HG02798 (cell line): ENCODE measurements at regions not wholly inside any gene's neighbourhood (a gene's known extent, or its start where the extent isn't known, plus 50 kb on each side); places are given as distances from the start of the nearest gene placed in this dataset.
A peak's percentile ranks its signal among the peaks of the same experiment; 100 is the strongest.

Experiments used
- ATAC-seq: cut with Tn5 transposase; IDR thresholded peaks from one replicate; pipeline ENCODE4 v1.9.1; 2021; ENCODE audit warnings: mild to moderate bottlenecking; ENCODE audit not compliant: unreplicated experiment, poor library complexity

DNA sequence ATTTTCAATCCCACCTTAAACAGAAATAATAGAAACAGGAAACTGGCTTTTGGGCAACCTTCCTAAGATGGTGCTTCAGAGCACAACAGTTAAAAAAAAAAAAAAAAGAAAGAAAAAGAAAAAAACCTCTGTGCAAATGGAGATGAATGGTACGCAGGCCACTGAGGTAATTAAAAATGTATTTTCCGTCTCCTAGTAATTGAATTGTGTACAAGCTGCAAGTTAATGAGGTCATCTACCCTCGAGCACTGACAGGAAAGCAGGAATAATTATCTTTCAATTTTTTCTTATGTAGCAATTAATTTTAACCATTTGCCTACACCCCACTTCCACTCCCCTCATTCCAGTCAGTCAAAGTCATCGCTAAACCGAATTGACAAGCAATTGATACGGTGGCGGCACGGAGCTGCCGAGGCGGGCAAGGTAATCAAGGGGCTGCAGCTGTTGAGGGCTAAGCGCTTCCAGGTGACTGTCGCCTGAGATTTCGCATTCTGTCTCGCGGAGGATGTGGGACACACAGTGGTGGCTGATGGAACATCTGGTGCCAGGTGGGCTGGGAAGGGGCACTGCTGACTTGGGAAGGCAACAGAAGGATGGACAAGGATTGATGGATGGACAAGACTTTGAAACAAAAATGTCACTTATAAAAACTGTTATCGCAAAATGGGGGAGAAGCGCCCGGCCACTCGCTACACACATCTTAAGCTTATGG is 109.4 kb downstream of the RCN1 start:
- ATAC-seq, result no peak

- ATAC-seq, result no peak
Measured at GRCh38 chr11:32204751-32205150, 113.9 kb downstream of the RCN1 start.

DNA sequence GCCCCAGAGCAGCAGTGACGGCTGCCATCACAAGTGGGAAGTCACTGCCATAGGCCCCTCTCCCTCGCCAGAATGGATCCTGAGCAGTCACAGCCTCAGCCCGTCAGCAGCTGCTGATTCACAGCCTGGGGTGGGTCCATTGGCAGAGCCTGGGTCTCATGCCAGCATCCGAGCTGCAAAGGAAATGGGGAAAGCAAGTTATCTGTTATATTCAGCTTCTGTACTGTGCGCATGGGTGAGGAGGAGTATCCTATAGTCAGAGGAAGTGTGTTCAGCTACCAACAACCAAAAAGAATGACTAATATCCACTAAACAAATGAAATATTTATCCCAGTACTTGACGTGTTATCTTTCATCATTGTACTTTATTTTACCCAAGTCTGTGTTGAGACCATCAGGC is 119.7 kb downstream of the RCN1 start:
- ATAC-seq, result no peak

- no peak for ATAC-seq
Measured at GRCh38 chr11:32213223-32213622, 122.3 kb downstream of the RCN1 start.

DNA sequence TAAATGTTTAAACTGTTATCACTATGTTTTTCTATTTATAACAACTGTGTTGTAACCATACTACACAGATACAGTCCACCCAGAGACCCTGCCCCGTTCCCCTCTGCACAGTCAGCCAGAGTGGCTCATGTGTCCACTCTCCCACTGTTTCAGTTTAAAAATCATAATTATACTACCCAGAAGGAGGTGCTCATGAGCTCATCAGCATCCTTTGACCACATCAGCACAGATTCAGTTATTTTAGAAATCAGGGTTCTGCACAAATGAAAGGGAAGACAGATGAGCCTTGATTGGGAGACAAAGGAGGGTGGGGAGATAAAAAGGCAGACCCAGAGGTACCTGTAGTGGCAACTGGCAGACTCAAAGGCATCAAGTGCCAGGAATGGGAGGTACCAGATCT is 124.3 kb downstream of the RCN1 start:
- no peak for ATAC-seq

DNA sequence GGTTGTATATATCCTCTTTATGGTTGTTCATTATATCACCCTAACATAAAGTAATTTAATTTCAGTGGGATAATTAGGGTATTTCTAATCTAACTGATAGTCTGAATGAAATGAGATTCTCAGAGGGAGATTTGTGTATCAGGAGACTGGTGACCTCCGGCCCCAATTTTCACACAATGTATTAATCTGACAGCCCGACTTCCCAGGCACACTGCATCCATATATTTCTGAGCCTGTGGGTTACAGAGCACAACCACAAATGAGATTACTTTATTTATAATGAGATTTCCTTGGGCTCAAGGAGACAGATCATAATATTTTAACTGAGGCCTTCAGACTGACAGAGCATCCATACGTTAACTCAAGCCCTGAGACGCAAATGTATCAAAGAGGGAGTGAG is 125.9 kb downstream of the RCN1 start:
- no peak for ATAC-seq

- no peak for ATAC-seq
Measured at GRCh38 chr11:32219320-32219719, 128.4 kb downstream of the RCN1 start.

- no peak for ATAC-seq
Measured at GRCh38 chr11:32221476-32222032, 130.7 kb downstream of the RCN1 start.

DNA sequence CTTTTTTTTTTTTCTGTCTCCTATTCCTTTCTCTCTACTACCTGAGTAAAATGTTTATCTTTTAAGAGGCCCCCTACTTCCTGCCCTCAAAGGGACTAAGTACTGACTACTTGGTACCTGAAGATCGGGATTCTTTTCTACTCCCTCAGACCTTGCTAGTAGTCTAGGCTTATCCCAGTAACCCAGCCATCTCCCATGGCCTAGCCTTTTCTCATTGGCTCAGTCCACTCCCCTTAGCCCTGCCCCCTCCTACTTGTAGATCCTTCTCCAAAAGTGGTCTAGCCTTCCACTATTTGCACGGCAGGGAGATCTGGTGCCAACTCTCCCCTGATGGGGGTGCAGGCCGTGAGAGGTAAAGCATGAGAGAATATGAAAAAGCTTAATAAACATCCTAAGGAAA is 133.7 kb downstream of the RCN1 start:
- ATAC-seq, result no peak

GRCh38 chr11:32225571-32226285 is 134.9 kb downstream of the RCN1 start:
- no peak for ATAC-seq

DNA sequence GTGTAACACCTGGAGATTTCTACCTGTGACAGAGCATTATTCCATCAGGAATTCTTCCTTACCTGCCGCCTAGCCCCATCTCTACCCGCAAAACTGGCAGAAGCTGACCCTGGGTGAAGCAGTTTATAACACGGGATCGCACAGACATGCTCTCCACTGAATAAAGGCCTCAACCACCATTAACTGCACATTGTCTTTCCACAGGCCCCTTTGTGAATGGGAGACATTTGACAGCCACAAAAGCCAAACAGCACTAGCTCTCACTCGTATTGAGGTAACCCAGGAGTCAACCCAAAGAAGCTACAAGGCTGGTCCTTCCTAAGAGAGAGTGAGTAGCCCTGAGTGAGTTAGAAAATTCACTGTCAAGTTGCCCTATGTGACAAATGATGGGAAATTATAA is 135.6 kb downstream of the RCN1 start:
- no peak for ATAC-seq

DNA sequence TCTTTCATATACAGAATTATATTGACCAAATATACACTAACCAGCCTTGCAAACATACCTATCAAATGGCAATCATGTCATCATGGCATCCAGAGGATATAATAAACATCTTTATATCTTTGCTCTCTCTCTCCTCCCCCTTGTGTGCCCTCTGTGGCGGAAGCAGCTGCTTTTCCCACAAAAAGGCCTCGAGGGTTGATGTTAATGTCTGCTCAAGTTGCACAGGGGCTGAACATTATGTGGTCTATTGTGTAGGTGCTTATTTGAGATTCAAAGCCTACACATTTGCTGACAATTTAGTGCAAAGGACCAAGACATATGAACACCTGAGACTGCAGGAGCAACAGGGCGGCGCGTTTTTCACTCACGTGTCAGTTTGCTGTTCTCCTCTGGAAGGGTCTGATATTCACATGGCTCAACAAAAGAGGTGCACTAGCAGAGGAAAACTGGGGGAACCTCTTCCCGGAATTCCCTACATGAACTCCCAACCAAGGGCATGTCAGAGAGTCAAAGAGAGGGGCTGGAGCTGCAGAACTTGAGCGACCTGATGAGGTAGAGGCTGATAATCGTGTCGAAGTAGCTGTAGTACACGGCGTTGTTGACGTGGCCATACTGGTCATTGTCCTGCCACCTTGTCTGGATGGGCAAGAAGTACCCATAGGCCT is 138.8 kb downstream of the RCN1 start:
- ATAC-seq, result no peak

DNA sequence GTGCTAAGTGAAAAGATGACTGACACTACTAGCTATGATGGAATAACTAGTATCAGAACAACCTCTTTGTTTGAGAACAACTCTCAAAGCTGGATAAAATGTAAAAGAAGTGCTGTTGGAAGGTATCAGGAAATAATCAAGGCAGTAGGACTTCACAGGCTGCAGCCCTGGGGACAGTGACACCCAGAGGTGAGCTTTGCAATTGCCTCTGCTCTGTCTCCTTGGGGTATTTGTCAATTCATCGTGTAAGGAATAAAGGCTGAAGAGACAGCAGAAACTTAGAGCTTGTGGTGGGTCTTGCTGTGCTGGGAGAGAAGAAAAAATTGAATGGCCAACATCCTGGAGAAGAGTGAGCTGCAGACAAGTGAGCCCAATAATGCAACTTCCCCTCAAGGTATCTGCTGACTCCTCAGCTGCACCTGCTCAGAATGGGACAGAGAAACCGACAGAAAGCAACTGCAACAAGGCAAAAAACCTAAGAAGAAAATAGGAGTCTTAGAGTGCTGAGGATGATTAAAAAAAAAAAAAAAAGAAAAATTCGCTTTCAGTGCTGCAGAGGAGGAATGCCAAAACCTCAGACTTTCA is 141.1 kb downstream of the RCN1 start:
- ATAC-seq, result peak; percentile 84

- ATAC-seq, result no peak
Measured at GRCh38 chr11:32232516-32232915, 141.6 kb downstream of the RCN1 start.

- no peak for ATAC-seq
Measured at GRCh38 chr11:32233276-32233675, 142.4 kb downstream of the RCN1 start.

GRCh38 chr11:32233928-32234327 is 143.1 kb downstream of the RCN1 start:
- no peak for ATAC-seq

GRCh38 chr11:32244453-32244852 is 153.6 kb downstream of the RCN1 start:
- ATAC-seq, result no peak

DNA sequence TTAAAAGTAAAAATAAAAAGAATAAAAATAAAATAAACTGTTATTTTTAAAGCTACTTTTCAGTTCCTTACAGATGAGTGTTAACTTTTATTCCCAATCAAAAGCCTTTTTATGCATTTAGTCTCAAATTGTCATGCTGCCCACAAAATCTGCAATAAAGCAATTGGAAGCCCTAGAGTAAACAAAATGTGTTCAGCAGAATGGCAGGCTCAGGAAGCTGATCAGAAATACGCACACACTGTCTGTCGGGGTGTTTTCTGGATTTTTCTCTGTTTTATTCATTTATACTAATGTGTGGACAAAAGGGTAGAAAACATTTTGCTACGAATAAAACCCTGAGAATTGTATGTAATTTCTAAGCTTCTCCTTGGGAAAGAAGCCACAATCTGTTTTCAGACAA is 162.8 kb downstream of the RCN1 start:
- no peak for ATAC-seq

GRCh38 chr11:32255841-32256240 is 165.0 kb downstream of the RCN1 start:
- ATAC-seq, result no peak

DNA sequence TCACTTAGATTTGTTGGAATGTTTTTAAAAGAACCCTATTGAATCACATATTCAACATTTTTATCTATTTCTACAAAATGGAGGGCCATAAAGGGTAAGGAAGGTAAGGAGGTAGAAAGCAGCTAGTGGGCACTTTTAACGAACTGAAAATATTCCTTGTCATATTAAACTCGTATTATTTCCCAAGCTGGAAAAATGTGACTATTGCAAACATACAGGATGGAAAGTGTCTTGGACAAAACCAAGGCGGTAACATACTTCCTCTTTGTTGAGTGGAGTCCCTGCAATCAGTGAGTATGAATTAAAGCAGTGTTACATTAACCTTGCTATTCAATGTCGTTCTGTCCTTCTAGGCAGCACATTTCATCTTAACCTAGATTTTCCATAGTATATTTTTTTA is 165.6 kb downstream of the RCN1 start:
- no peak for ATAC-seq

DNA sequence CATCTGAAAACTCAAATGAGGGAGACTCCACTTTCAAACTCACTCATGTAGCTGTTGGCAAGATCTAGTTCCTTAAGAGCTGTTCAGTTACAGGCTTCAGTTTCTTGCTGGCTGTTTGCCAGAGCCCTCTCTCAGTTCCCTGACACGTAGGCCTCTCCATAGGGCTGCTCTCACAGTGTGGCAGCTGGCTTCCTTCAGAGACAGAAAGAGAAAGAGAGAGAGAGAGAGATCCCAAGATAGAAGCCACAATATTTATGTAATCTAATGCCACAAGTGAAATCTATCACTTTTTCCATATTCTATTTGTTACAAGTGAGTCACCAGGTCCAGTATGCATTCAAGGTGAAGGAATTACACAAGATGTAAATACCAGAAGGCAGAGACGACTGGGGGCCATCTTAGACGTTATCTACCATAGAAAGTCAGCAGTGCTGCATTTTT is 168.8 kb downstream of the RCN1 start:
- ATAC-seq, result peak; percentile 93
